ENCODE measurements at regions not wholly inside any gene's neighbourhood (a gene's known extent, or its start where the extent isn't known, plus 50 kb on each side); places are given as distances from the start of the nearest gene placed in this dataset.
A peak's percentile ranks its signal among the peaks of the same experiment; 100 is the strongest.
"Not testable (repeated sequence)": the region's sequence is repeated elsewhere in the genome, so short reads cannot be mapped to it uniquely, and the experiment has no call there.

GRCh38 chr1:65020774-65021173 is 54.4 kb upstream of the JAK1 start:
- DNase-seq (ENCODE audit: low read depth in 2 of 2), result peak; percentile 27 to 31

- DNase-seq (ENCODE audit: low read depth in 2 of 2), result peak in 1 of 2 donors; percentile 34
These were observed 55.4 kb upstream of the JAK1 start for GRCh38 chr1:65021795-65022194.

GRCh38 chr1:65022216-65022615 is 55.9 kb upstream of the JAK1 start:
- DNase-seq (ENCODE audit: low read depth in 2 of 2), result no peak

- DNase-seq (ENCODE audit: low read depth in 2 of 2), result no peak
These were observed 59.4 kb upstream of the JAK1 start for GRCh38 chr1:65025794-65026193.

- no peak for DNase-seq (ENCODE audit: low read depth in 2 of 2)
These were observed 59.9 kb upstream of the JAK1 start for GRCh38 chr1:65026235-65026634.

- peak; percentile 32 to 43 for DNase-seq (ENCODE audit: low read depth in 2 of 2)
These were observed 61.5 kb upstream of the JAK1 start for GRCh38 chr1:65027666-65028358.

- DNase-seq (ENCODE audit: low read depth in 2 of 2), result not testable (repeated sequence)
These were observed 63.1 kb upstream of the JAK1 start for GRCh38 chr1:65029434-65029833.

- not testable (repeated sequence) for DNase-seq (ENCODE audit: low read depth in 2 of 2)
These were observed 68.5 kb upstream of the JAK1 start for GRCh38 chr1:65034879-65035278.

- no peak for DNase-seq (ENCODE audit: low read depth in 2 of 2)
These were observed 70.3 kb upstream of the JAK1 start for GRCh38 chr1:65036570-65037051.

- no peak for DNase-seq (ENCODE audit: low read depth in 2 of 2)
These were observed 72.7 kb upstream of the JAK1 start for GRCh38 chr1:65039066-65039465.

- DNase-seq (ENCODE audit: low read depth in 2 of 2), result no peak
These were observed 73.2 kb upstream of the JAK1 start for GRCh38 chr1:65039508-65039907.

- no peak for DNase-seq (ENCODE audit: low read depth in 2 of 2)
These were observed 76.1 kb upstream of the JAK1 start for GRCh38 chr1:65042467-65042866.

GRCh38 chr1:65044411-65044810 is 78.1 kb upstream of the JAK1 start:
- no peak for DNase-seq (ENCODE audit: low read depth in 2 of 2)

- DNase-seq (ENCODE audit: low read depth in 2 of 2), result peak in 1 of 2 donors; percentile 43
These were observed 78.9 kb upstream of the JAK1 start for GRCh38 chr1:65045022-65045817.

- DNase-seq (ENCODE audit: low read depth in 2 of 2), result no peak
These were observed 82.0 kb upstream of the JAK1 start for GRCh38 chr1:65048335-65048734.

- DNase-seq (ENCODE audit: low read depth in 2 of 2), result no peak
These were observed 83.8 kb upstream of the JAK1 start for GRCh38 chr1:65049941-65050713.

GRCh38 chr1:65050735-65051134 is 84.4 kb upstream of the JAK1 start:
- no peak for DNase-seq (ENCODE audit: low read depth in 2 of 2)

GRCh38 chr1:65054481-65054880 is 88.1 kb upstream of the JAK1 start:
- DNase-seq (ENCODE audit: low read depth in 2 of 2), result no peak

GRCh38 chr1:65055747-65056146 is 89.4 kb upstream of the JAK1 start:
- no peak for DNase-seq (ENCODE audit: low read depth in 2 of 2)

- no peak for DNase-seq (ENCODE audit: low read depth in 2 of 2)
These were observed 89.9 kb upstream of the JAK1 start for GRCh38 chr1:65056234-65056633.

GRCh38 chr1:65056866-65057265 is 90.5 kb upstream of the JAK1 start:
- DNase-seq (ENCODE audit: low read depth in 2 of 2), result no peak

- DNase-seq (ENCODE audit: low read depth in 2 of 2), result peak; percentile 51 to 66
These were observed 88.0 kb upstream of the AK4 start for GRCh38 chr1:65059930-65060538.
